ENCODE measurements at regions not wholly inside any gene's neighbourhood (a gene's known extent, or its start where the extent isn't known, plus 50 kb on each side); places are given as distances from the start of the nearest gene placed in this dataset.

DNA sequence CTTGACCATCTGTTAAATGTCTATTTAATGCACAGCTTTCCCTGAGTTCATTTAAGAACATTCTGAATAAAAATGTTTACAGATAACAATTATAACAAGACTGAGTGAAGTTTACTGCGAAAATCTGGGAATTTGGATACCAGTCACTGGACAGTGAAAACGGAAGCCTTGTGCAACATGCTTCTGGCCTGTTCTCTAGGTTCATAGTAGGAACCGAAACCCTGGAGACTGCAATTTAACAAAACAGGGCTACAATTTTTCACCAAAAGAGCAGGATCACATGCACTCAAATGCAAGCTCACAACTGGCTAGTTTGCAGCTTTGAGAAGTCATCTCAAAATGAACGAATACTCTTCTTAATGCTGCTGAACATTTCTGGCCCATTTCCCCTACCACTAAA is 435.9 kb downstream of the NR2F2 start:
- TF ChIP-seq, protein P1, sequence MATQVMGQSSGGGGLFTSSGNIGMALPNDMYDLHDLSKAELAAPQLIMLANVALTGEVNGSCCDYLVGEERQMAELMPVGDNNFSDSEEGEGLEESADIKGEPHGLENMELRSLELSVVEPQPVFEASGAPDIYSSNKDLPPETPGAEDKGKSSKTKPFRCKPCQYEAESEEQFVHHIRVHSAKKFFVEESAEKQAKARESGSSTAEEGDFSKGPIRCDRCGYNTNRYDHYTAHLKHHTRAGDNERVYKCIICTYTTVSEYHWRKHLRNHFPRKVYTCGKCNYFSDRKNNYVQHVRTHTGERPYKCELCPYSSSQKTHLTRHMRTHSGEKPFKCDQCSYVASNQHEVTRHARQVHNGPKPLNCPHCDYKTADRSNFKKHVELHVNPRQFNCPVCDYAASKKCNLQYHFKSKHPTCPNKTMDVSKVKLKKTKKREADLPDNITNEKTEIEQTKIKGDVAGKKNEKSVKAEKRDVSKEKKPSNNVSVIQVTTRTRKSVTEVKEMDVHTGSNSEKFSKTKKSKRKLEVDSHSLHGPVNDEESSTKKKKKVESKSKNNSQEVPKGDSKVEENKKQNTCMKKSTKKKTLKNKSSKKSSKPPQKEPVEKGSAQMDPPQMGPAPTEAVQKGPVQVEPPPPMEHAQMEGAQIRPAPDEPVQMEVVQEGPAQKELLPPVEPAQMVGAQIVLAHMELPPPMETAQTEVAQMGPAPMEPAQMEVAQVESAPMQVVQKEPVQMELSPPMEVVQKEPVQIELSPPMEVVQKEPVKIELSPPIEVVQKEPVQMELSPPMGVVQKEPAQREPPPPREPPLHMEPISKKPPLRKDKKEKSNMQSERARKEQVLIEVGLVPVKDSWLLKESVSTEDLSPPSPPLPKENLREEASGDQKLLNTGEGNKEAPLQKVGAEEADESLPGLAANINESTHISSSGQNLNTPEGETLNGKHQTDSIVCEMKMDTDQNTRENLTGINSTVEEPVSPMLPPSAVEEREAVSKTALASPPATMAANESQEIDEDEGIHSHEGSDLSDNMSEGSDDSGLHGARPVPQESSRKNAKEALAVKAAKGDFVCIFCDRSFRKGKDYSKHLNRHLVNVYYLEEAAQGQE (IDR thresholded peaks at IDR 0.05; ENCODE audit: low read depth), result no peak
- TF ChIP-seq TEAD4 (IDR thresholded peaks at IDR 0.05), result no peak
- TF ChIP-seq, protein P2, sequence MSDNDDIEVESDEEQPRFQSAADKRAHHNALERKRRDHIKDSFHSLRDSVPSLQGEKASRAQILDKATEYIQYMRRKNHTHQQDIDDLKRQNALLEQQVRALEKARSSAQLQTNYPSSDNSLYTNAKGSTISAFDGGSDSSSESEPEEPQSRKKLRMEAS (IDR thresholded peaks at IDR 0.05), result no peak
- TF ChIP-seq NFIC (IDR thresholded peaks at IDR 0.05), result no peak

- no peak for TF ChIP-seq ZBTB7A (IDR thresholded peaks at IDR 0.05; ENCODE audit: low read depth)
- TF ChIP-seq, protein P2 (IDR thresholded peaks at IDR 0.05), result no peak
- no peak for TF ChIP-seq CREB1 (IDR thresholded peaks at IDR 0.05; ENCODE audit: low read depth)
- TF ChIP-seq, protein P1 (IDR thresholded peaks at IDR 0.05; ENCODE audit: low read depth), result no peak
- TF ChIP-seq NFIC (IDR thresholded peaks at IDR 0.05), result no peak
- no peak for TF ChIP-seq TCF12 (IDR thresholded peaks at IDR 0.05; ENCODE audit: low read depth)
- TF ChIP-seq FOXM1 (IDR thresholded peaks at IDR 0.05; ENCODE audit: borderline replicate concordance, low read depth), result no peak
- no peak for TF ChIP-seq RAD21 (IDR thresholded peaks at IDR 0.05; ENCODE audit: low read depth)
- no peak for TF ChIP-seq TAF1 (IDR thresholded peaks at IDR 0.05; ENCODE audit: low read depth)
- no peak for TF ChIP-seq EGR1 (IDR thresholded peaks at IDR 0.05)
- no peak for TF ChIP-seq TEAD4 (IDR thresholded peaks at IDR 0.05)
- TF ChIP-seq, protein P3, sequence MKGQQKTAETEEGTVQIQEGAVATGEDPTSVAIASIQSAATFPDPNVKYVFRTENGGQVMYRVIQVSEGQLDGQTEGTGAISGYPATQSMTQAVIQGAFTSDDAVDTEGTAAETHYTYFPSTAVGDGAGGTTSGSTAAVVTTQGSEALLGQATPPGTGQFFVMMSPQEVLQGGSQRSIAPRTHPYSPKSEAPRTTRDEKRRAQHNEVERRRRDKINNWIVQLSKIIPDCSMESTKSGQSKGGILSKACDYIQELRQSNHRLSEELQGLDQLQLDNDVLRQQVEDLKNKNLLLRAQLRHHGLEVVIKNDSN (IDR thresholded peaks at IDR 0.05), result no peak
- TF ChIP-seq CEBPB (IDR thresholded peaks at IDR 0.05), result no peak
- TF ChIP-seq EP300 (IDR thresholded peaks at IDR 0.05; ENCODE audit: borderline replicate concordance), result no peak
- no peak for TF ChIP-seq YY1 (IDR thresholded peaks at IDR 0.05; ENCODE audit: low read depth)
Observed at GRCh38 chr15:96767703-96768434, 437.4 kb downstream of the NR2F2 start.

GRCh38 chr15:96768435-96768789 is 437.9 kb downstream of the NR2F2 start:
- TF ChIP-seq EP300 (IDR thresholded peaks at IDR 0.05; ENCODE audit: borderline replicate concordance) (no peak), RAD21 (IDR thresholded peaks at IDR 0.05; ENCODE audit: low read depth) (no peak), ZBTB7A (IDR thresholded peaks at IDR 0.05; ENCODE audit: low read depth) (no peak), TEAD4 (IDR thresholded peaks at IDR 0.05) (no peak), NFIC (IDR thresholded peaks at IDR 0.05) (no peak), TAF1 (IDR thresholded peaks at IDR 0.05; ENCODE audit: low read depth) (no peak), CEBPB (IDR thresholded peaks at IDR 0.05) (no peak)
- TF ChIP-seq, protein P2 (IDR thresholded peaks at IDR 0.05), result no peak

DNA sequence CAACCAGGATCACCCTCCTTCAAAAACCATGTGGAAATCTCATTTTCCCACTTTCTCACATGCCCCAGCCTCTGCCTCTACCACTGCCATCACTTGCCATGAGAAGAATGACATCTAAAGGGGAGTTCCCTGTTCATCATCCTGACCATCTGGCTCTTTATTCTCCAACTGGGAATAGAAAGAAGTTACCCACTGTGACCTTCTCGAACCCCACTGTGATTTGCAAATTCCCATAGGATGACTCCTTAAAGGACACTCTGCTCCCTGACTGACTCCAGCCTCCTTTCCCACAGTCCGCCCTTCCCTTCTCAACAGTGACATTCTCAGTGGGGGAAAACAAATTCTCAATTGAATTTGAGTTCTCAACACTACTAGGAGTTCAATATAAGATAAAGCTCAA is 440.5 kb downstream of the NR2F2 start:
- TF ChIP-seq YY1 (IDR thresholded peaks at IDR 0.05; ENCODE audit: low read depth) (no peak), TAF1 (IDR thresholded peaks at IDR 0.05; ENCODE audit: low read depth) (no peak), TEAD4 (IDR thresholded peaks at IDR 0.05) (no peak), TCF12 (IDR thresholded peaks at IDR 0.05; ENCODE audit: low read depth) (no peak), EP300 (IDR thresholded peaks at IDR 0.05; ENCODE audit: borderline replicate concordance) (no peak), ZBTB7A (IDR thresholded peaks at IDR 0.05; ENCODE audit: low read depth) (no peak), RAD21 (IDR thresholded peaks at IDR 0.05; ENCODE audit: low read depth) (no peak)
- TF ChIP-seq, protein P1 (IDR thresholded peaks at IDR 0.05; ENCODE audit: low read depth), result no peak
- TF ChIP-seq, protein P2 (IDR thresholded peaks at IDR 0.05), result no peak

GRCh38 chr15:96774216-96774615 is 443.7 kb downstream of the NR2F2 start:
- no peak for TF ChIP-seq CREB1 (IDR thresholded peaks at IDR 0.05; ENCODE audit: low read depth)
- no peak for TF ChIP-seq ZBTB7A (IDR thresholded peaks at IDR 0.05; ENCODE audit: low read depth)
- no peak for TF ChIP-seq FOXM1 (IDR thresholded peaks at IDR 0.05; ENCODE audit: borderline replicate concordance, low read depth)
- no peak for TF ChIP-seq YY1 (IDR thresholded peaks at IDR 0.05; ENCODE audit: low read depth)
- TF ChIP-seq RAD21 (IDR thresholded peaks at IDR 0.05; ENCODE audit: low read depth), result no peak
- TF ChIP-seq EGR1 (IDR thresholded peaks at IDR 0.05), result no peak
- no peak for TF ChIP-seq EP300 (IDR thresholded peaks at IDR 0.05; ENCODE audit: borderline replicate concordance)
- TF ChIP-seq TAF1 (IDR thresholded peaks at IDR 0.05; ENCODE audit: low read depth), result no peak
- no peak for TF ChIP-seq TEAD4 (IDR thresholded peaks at IDR 0.05)
- TF ChIP-seq NFIC (IDR thresholded peaks at IDR 0.05), result no peak
- TF ChIP-seq, protein P1 (IDR thresholded peaks at IDR 0.05; ENCODE audit: low read depth), result no peak
- TF ChIP-seq CEBPB (IDR thresholded peaks at IDR 0.05), result no peak
- TF ChIP-seq, protein P3 (IDR thresholded peaks at IDR 0.05), result no peak
- TF ChIP-seq TCF12 (IDR thresholded peaks at IDR 0.05; ENCODE audit: low read depth), result no peak
- TF ChIP-seq, protein P2 (IDR thresholded peaks at IDR 0.05), result no peak
